IPS-15b (cell line): ENCODE measurements at regions not wholly inside any gene's neighbourhood (a gene's known extent, or its start where the extent isn't known, plus 50 kb on each side); places are given as distances from the start of the nearest gene placed in this dataset.

ENCODE experiments used
- H3K27me3 ChIP-seq: one replicate; pipeline ENCODE4 v1.6.1; 2013; ENCODE audit warnings: low read length; ENCODE audit not compliant: control insufficient read depth, insufficient read depth
- H3K36me3 ChIP-seq: one replicate; pipeline ENCODE4 v1.6.1; 2013; ENCODE audit warnings: low read length; ENCODE audit not compliant: control insufficient read depth, insufficient read depth
- H3K4me1 ChIP-seq: one replicate; pipeline ENCODE4 v1.6.1; 2013; ENCODE audit warnings: mild to moderate bottlenecking, low read length; ENCODE audit not compliant: control insufficient read depth, insufficient read depth
- H3K4me3 ChIP-seq: one replicate; pipeline ENCODE4 v1.5.1; 2013; ENCODE audit warnings: low read depth, low read length
- H3K9ac ChIP-seq: one replicate; pipeline ENCODE4 v1.6.1; 2013; ENCODE audit warnings: low read depth, mild to moderate bottlenecking, low read length
- H3K9me3 ChIP-seq: one replicate; pipeline ENCODE4 v1.6.1; 2013; ENCODE audit warnings: mild to moderate bottlenecking, low read length; ENCODE audit not compliant: control insufficient read depth, insufficient read depth

- Histone ChIP-seq H3K4me3 (no peak overlapping the region), H3K4me1 (no peaks in the 10 kb centered on the region), H3K36me3 (no peaks in the 10 kb centered on the region), H3K9me3 (no peaks in the 10 kb centered on the region), H3K9ac (no peak overlapping the region), H3K27me3 (no peaks in the 10 kb centered on the region)
Measured at GRCh38 chr2:180577567-180577966, 402.8 kb upstream of the UBE2E3 start.

GRCh38 chr2:180573951-180574350 is 406.5 kb upstream of the UBE2E3 start:
- Histone ChIP-seq H3K4me1 (no peaks in the 10 kb centered on the region), H3K4me3 (no peak overlapping the region), H3K36me3 (no peaks in the 10 kb centered on the region), H3K27me3 (no peaks in the 10 kb centered on the region), H3K9me3 (no peaks in the 10 kb centered on the region), H3K9ac (no peak overlapping the region)

GRCh38 chr2:180572346-180572745 is 408.1 kb upstream of the UBE2E3 start:
- Histone ChIP-seq H3K27me3 (no peaks in the 10 kb centered on the region), H3K9ac (no peak overlapping the region)

GRCh38 chr2:180571559-180571958 is 408.8 kb upstream of the UBE2E3 start:
- Histone ChIP-seq H3K36me3 (no peaks in the 10 kb centered on the region), H3K4me1 (no peaks in the 10 kb centered on the region), H3K27me3 (no peaks in the 10 kb centered on the region), H3K9ac (no peak overlapping the region), H3K4me3 (no peak overlapping the region), H3K9me3 (no peaks in the 10 kb centered on the region)

More at GRCh38 chr2:180572346-180572745, 408.1 kb upstream of the UBE2E3 start:
- Histone ChIP-seq H3K4me1 (no peaks in the 10 kb centered on the region), H3K9me3 (no peaks in the 10 kb centered on the region), H3K4me3 (no peak overlapping the region), H3K36me3 (no peaks in the 10 kb centered on the region)

GRCh38 chr2:180570864-180571263 is 409.5 kb upstream of the UBE2E3 start:
- H3K4me1 ChIP-seq = no peaks in the 10 kb centered on the region
- no peak overlapping the region for H3K9ac ChIP-seq
- no peaks in the 10 kb centered on the region for H3K36me3 ChIP-seq
- H3K9me3 ChIP-seq = no peaks in the 10 kb centered on the region
- H3K4me3 ChIP-seq = no peak overlapping the region
- H3K27me3 ChIP-seq = no peaks in the 10 kb centered on the region

GRCh38 chr2:180564051-180564450 is 416.4 kb upstream of the UBE2E3 start:
- Histone ChIP-seq H3K4me1 (no peaks in the 10 kb centered on the region), H3K9me3 (no peaks in the 10 kb centered on the region), H3K9ac (no peak overlapping the region), H3K27me3 (no peaks in the 10 kb centered on the region), H3K4me3 (no peak overlapping the region), H3K36me3 (no peaks in the 10 kb centered on the region)

GRCh38 chr2:180562378-180562777 is 418.0 kb upstream of the UBE2E3 start:
- Histone ChIP-seq H3K4me1 (no peaks in the 10 kb centered on the region), H3K27me3 (no peaks in the 10 kb centered on the region), H3K4me3 (no peak overlapping the region), H3K9ac (no peak overlapping the region), H3K9me3 (no peaks in the 10 kb centered on the region), H3K36me3 (no peaks in the 10 kb centered on the region)

- no peak overlapping the region for H3K9ac ChIP-seq
- H3K9me3 ChIP-seq = no peaks in the 10 kb centered on the region
- no peaks in the 10 kb centered on the region for H3K4me1 ChIP-seq
Measured at GRCh38 chr2:180559771-180560170, 420.6 kb upstream of the UBE2E3 start.

GRCh38 chr2:180559038-180559437 is 421.4 kb upstream of the UBE2E3 start:
- Histone ChIP-seq H3K9ac (no peak overlapping the region), H3K36me3 (no peaks in the 10 kb centered on the region), H3K9me3 (no peaks in the 10 kb centered on the region), H3K4me3 (no peak overlapping the region), H3K4me1 (no peaks in the 10 kb centered on the region), H3K27me3 (no peaks in the 10 kb centered on the region)

More at GRCh38 chr2:180559771-180560170, 420.6 kb upstream of the UBE2E3 start:
- no peak overlapping the region for H3K4me3 ChIP-seq
- no peaks in the 10 kb centered on the region for H3K36me3 ChIP-seq
- no peaks in the 10 kb centered on the region for H3K27me3 ChIP-seq

GRCh38 chr2:180555391-180555965 is 424.9 kb upstream of the UBE2E3 start:
- no peak overlapping the region for H3K9ac ChIP-seq
- no peaks in the 10 kb centered on the region for H3K9me3 ChIP-seq
- H3K27me3 ChIP-seq = no peaks in the 10 kb centered on the region
- H3K36me3 ChIP-seq = no peaks in the 10 kb centered on the region
- H3K4me3 ChIP-seq = no peak overlapping the region
- H3K4me1 ChIP-seq = no peaks in the 10 kb centered on the region

GRCh38 chr2:180554330-180554729 is 426.1 kb upstream of the UBE2E3 start:
- Histone ChIP-seq H3K4me3 (no peak overlapping the region), H3K9ac (no peak overlapping the region)

GRCh38 chr2:180553094-180553715 is 427.2 kb upstream of the UBE2E3 start:
- H3K9me3 ChIP-seq = no peaks in the 10 kb centered on the region
- H3K9ac ChIP-seq = no peak overlapping the region
- H3K27me3 ChIP-seq = no peaks in the 10 kb centered on the region
- H3K4me3 ChIP-seq = no peak overlapping the region
- H3K36me3 ChIP-seq = no peaks in the 10 kb centered on the region
- no peaks in the 10 kb centered on the region for H3K4me1 ChIP-seq

More at GRCh38 chr2:180554330-180554729, 426.1 kb upstream of the UBE2E3 start:
- Histone ChIP-seq H3K4me1 (no peaks in the 10 kb centered on the region), H3K36me3 (no peaks in the 10 kb centered on the region), H3K27me3 (no peaks in the 10 kb centered on the region), H3K9me3 (no peaks in the 10 kb centered on the region)
